Astrocyte (in vitro differentiated cells and primary cell): ENCODE measurements at regions not wholly inside any gene's neighbourhood (a gene's known extent, or its start where the extent isn't known, plus 50 kb on each side); places are given as distances from the start of the nearest gene placed in this dataset.

Experiments
- EZH2 ChIP-seq: IDR thresholded peaks from 2 replicates; pipeline ENCODE4 v1.6.1; 2012; ENCODE audit warnings: mild to moderate bottlenecking, low read length, inconsistent platforms; ENCODE audit not compliant: insufficient read depth
- TF ChIP-seq, protein P1 (sequence below): IDR thresholded peaks from 2 replicates; pipeline ENCODE4 v1.5.1; 2011; ENCODE audit warnings: low read depth, mild to moderate bottlenecking, inconsistent platforms, low read length, moderate library complexity; ENCODE audit not compliant: insufficient read depth

DNA sequence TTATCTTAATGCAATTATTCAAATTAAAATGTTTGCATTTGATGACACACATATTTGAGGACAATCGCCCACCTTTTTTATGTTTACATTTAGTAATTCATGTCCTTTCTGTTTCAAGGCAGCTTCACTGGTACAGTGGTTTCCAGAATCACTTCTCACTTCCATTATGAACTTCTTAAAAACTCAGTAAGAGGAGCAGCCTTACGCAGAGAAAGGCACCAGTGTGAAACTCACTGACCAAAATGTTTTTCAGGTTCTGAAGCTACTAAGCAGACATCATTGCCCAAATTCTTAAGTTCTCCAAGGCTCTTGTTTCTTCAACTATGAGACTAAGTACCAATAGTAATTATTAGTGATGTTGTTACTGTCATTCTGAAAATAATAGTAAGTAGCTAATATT is 353.1 kb upstream of the CXADR start:
- no peak for TF ChIP-seq EZH2
- TF ChIP-seq, protein P1, sequence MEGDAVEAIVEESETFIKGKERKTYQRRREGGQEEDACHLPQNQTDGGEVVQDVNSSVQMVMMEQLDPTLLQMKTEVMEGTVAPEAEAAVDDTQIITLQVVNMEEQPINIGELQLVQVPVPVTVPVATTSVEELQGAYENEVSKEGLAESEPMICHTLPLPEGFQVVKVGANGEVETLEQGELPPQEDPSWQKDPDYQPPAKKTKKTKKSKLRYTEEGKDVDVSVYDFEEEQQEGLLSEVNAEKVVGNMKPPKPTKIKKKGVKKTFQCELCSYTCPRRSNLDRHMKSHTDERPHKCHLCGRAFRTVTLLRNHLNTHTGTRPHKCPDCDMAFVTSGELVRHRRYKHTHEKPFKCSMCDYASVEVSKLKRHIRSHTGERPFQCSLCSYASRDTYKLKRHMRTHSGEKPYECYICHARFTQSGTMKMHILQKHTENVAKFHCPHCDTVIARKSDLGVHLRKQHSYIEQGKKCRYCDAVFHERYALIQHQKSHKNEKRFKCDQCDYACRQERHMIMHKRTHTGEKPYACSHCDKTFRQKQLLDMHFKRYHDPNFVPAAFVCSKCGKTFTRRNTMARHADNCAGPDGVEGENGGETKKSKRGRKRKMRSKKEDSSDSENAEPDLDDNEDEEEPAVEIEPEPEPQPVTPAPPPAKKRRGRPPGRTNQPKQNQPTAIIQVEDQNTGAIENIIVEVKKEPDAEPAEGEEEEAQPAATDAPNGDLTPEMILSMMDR: no peak
